ENCODE measurements at regions not wholly inside any gene's neighbourhood (a gene's known extent, or its start where the extent isn't known, plus 50 kb on each side); places are given as distances from the start of the nearest gene placed in this dataset.

GRCh38 chr10:61166489-61166888, 222.5 kb upstream of the RHOBTB1 start:
- no peak for TF ChIP-seq CTCF (IDR thresholded peaks at IDR 0.05)
- no peak for FAIRE-seq
- 35 to 45% methylated on average over 1 of the region's 1 CpG for WGBS, 2 donors
- Histone ChIP-seq H3K4me3 (no peak overlapping the region), H3K36me3 (no peaks in the 10 kb centered on the region), H3K9me3 (no peaks in the 10 kb centered on the region), H3K27me3 (no peaks in the 10 kb centered on the region), H3K4me1 (peaks cover 6 to 15% (median 14%) of the 10 kb centered on the region in 3 donors), H3K27ac (no peak overlapping the region)
- ATAC-seq = no peak
- intact Hi-C loops (cut with DNase I) = no loop called here
- no peak for DNase-seq

- no peak for TF ChIP-seq CTCF (IDR thresholded peaks at IDR 0.05)
- no peaks in the 10 kb centered on the region for H3K27me3 ChIP-seq
- H3K36me3 ChIP-seq = no peaks in the 10 kb centered on the region
- no peak overlapping the region for H3K27ac ChIP-seq
- ATAC-seq (peak in 3 of 4 donors; percentile 35 to 62 (median 45)), FAIRE-seq (no peak), DNase-seq (no peak)
- peaks cover 6 to 15% (median 14%) of the 10 kb centered on the region in 3 donors for H3K4me1 ChIP-seq
- intact Hi-C loops (cut with DNase I) = no loop called here
- H3K4me3 ChIP-seq = no peak overlapping the region
- H3K9me3 ChIP-seq = no peaks in the 10 kb centered on the region
Measured at GRCh38 chr10:61166065-61166464, 222.1 kb upstream of the RHOBTB1 start.

- FAIRE-seq = no peak
- peak; percentile 92 to 96 (median 93) for ATAC-seq
- Histone ChIP-seq H3K4me1 (peaks cover 11 to 15% (median 14%) of the 10 kb centered on the region in 3 donors), H3K36me3 (no peaks in the 10 kb centered on the region), H3K27ac (no peak overlapping the region), H3K9me3 (no peaks in the 10 kb centered on the region), H3K27me3 (no peaks in the 10 kb centered on the region), H3K4me3 (no peak overlapping the region)
- 18 to 24% methylated on average over 6 of the region's 6 CpGs for WGBS, 2 donors
- intact Hi-C loops (cut with DNase I) = no loop called here
- peak in 5 of 6 donors; percentile 39 to 51 (median 48) for DNase-seq
- TF ChIP-seq CTCF (IDR thresholded peaks at IDR 0.05) = no peak
Measured at GRCh38 chr10:61164458-61165160, 220.6 kb upstream of the RHOBTB1 start.

GRCh38 chr10:61163403-61163802, 219.4 kb upstream of the RHOBTB1 start:
- Histone ChIP-seq H3K4me3 (no peak overlapping the region), H3K36me3 (no peaks in the 10 kb centered on the region), H3K4me1 (peaks cover 11 to 15% (median 14%) of the 10 kb centered on the region in 3 donors), H3K27me3 (no peaks in the 10 kb centered on the region), H3K27ac (no peak overlapping the region), H3K9me3 (no peaks in the 10 kb centered on the region)
- intact Hi-C loops (cut with DNase I) = no loop called here
- WGBS, 2 donors = 92 to 93% methylated on average over 7 of the region's 7 CpGs
- TF ChIP-seq CTCF (IDR thresholded peaks at IDR 0.05) = no peak
- DNase-seq (no peak), ATAC-seq (no peak), FAIRE-seq (no peak)

- Histone ChIP-seq H3K9me3 (no peaks in the 10 kb centered on the region), H3K36me3 (no peaks in the 10 kb centered on the region), H3K4me3 (no peak overlapping the region), H3K27ac (no peak overlapping the region), H3K27me3 (no peaks in the 10 kb centered on the region), H3K4me1 (peaks cover 5 to 14% (median 11%) of the 10 kb centered on the region in 3 donors)
- 81 to 85% methylated on average over 4 of the region's 4 CpGs for WGBS, 2 donors
- intact Hi-C loops (cut with DNase I) = no loop called here
- TF ChIP-seq CTCF (IDR thresholded peaks at IDR 0.05) = no peak
- no peak for ATAC-seq
- DNase-seq = no peak
- FAIRE-seq = no peak
Measured at GRCh38 chr10:61160253-61160652, 216.3 kb upstream of the RHOBTB1 start.
